MM.1S (cell line): ENCODE measurements at regions not wholly inside any gene's neighbourhood (a gene's known extent, or its start where the extent isn't known, plus 50 kb on each side); places are given as distances from the start of the nearest gene placed in this dataset.
"Not testable (repeated sequence)": the region's sequence is repeated elsewhere in the genome, so short reads cannot be mapped to it uniquely, and the experiment has no call there.

Experiments used
- EZH2 ChIP-seq: fragments of 300-600 bp; sonication (generic); optimal IDR thresholded peaks from 2 replicates; pipeline ENCODE3; 2017; ENCODE audit warnings: low read depth, mild to moderate bottlenecking, antibody characterized with exemption, low read length, mixed read lengths
- EZH2phosphoT487 ChIP-seq: fragments of 300-600 bp; sonication (generic); IDR thresholded peaks from 2 replicates; pipeline ENCODE4 v1.6.1; 2018; ENCODE audit warnings: antibody characterized with exemption, low read length
- TF ChIP-seq, protein P1 (sequence below): fragments of 300-600 bp; sonication (generic); IDR thresholded peaks from 2 replicates; pipeline ENCODE4 v1.5.1; 2016; ENCODE audit warnings: antibody characterized with exemption, low read length, mixed read lengths

DNA sequence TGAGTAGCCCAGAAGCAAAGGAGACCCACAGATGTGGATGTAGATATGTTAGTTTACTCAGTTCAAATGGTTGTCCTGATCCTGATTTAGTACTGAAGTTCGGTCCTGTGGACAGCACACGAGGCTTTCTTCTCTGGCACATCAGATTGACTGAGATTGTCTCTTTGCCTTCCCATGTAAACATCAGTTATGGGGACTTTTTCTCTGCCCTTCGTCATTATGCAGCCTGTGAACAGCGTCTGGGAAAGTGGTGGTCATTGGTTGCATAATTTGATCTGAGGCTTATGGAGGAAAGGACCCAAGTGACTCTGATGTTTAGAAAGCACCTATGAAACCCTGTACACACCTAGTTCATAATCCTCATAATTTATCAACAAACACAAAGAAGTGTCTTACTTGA lies 264.5 kb upstream of the SGCG start:
- TF ChIP-seq, protein P1, sequence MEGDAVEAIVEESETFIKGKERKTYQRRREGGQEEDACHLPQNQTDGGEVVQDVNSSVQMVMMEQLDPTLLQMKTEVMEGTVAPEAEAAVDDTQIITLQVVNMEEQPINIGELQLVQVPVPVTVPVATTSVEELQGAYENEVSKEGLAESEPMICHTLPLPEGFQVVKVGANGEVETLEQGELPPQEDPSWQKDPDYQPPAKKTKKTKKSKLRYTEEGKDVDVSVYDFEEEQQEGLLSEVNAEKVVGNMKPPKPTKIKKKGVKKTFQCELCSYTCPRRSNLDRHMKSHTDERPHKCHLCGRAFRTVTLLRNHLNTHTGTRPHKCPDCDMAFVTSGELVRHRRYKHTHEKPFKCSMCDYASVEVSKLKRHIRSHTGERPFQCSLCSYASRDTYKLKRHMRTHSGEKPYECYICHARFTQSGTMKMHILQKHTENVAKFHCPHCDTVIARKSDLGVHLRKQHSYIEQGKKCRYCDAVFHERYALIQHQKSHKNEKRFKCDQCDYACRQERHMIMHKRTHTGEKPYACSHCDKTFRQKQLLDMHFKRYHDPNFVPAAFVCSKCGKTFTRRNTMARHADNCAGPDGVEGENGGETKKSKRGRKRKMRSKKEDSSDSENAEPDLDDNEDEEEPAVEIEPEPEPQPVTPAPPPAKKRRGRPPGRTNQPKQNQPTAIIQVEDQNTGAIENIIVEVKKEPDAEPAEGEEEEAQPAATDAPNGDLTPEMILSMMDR: not testable (repeated sequence)
- not testable (repeated sequence) for TF ChIP-seq EZH2phosphoT487, EZH2
